SK-N-SH (cell line): ENCODE measurements at regions not wholly inside any gene's neighbourhood (a gene's known extent, or its start where the extent isn't known, plus 50 kb on each side); places are given as distances from the start of the nearest gene placed in this dataset.

Experiments
- CTCF ChIA-PET: fragments of 300-600, 350-600 bp; formaldehyde crosslinking; extraction: SDS; loops from one replicate; lab custom pipeline; 2021; lab: Yijun Ruan, JAX
- POLR2A ChIA-PET: fragments of 350-600 bp; sonication (Branson Sonifier 250); formaldehyde crosslinking; extraction: SDS; loops from one replicate; lab custom pipeline; 2020; ENCODE audit warnings: antibody characterized with exemption, inconsistent platforms; lab: Yijun Ruan, JAX
- DNase-seq: peaks from one replicate; pipeline ENCODE4 v3.0.0; 2012
- H2AFZ ChIP-seq: fragments of 200-600 bp; sonication (generic); 2 replicates; pipeline ENCODE4 v1.8.1; 2016; ENCODE audit warnings: antibody characterized with exemption, mild to moderate bottlenecking, low read depth
- H3F3A ChIP-seq: fragments of 200-600 bp; sonication (generic); replicated peaks from 2 replicates; pipeline ENCODE3; 2016; ENCODE audit warnings: antibody characterized with exemption, mild to moderate bottlenecking; ENCODE audit not compliant: insufficient read depth
- H3K27ac ChIP-seq, 2 experiments: fragments of 200-500 bp in 1 of 2; fragments of 200-600 bp in 1 of 2; sonication (Bioruptor generic) in 1 of 2; sonication (generic), shearing (Covaris generic) in 1 of 2; 2 replicates each; pipeline versions ENCODE4 v1.5.1 to v1.6.1; 2014 to 2016; ENCODE audit warnings: low read depth in 2 of 2, inconsistent platforms in 1 of 2, low read length in 1 of 2, mild to moderate bottlenecking in 1 of 2, mixed read lengths in 1 of 2
- H3K27me3 ChIP-seq: fragments of 200-600 bp; sonication (generic), shearing (Covaris generic); 2 replicates; pipeline ENCODE4 v1.6.1; 2016; ENCODE audit warnings: mixed run types; ENCODE audit not compliant: insufficient read depth
- H3K36me3 ChIP-seq, 2 experiments: fragments of 200-500 bp in 1 of 2; fragments of 200-600 bp in 1 of 2; sonication (Bioruptor generic) in 1 of 2; sonication (generic) in 1 of 2; replicated peaks in 1 of 2; 2 replicates each; pipeline versions ENCODE3 to v1.5.1; 2014 to 2016; ENCODE audit warnings: low read length in 1 of 2, mild to moderate bottlenecking in 1 of 2; ENCODE audit not compliant: insufficient read depth in 2 of 2, control insufficient read depth in 1 of 2
- H3K4me1 ChIP-seq, 2 experiments: fragments of 200-500 bp in 1 of 2; fragments of 200-600 bp in 1 of 2; sonication (Bioruptor generic) in 1 of 2; sonication (generic), shearing (Covaris generic) in 1 of 2; 2 replicates each; pipeline versions ENCODE4 v1.5.1 to v1.6.1; 2014 to 2016; ENCODE audit warnings: low read depth in 1 of 2, low read length in 1 of 2, mixed run types in 1 of 2; ENCODE audit not compliant: insufficient read depth in 2 of 2, control insufficient read depth in 1 of 2
- H3K4me2 ChIP-seq: fragments of 200-600 bp; sonication (generic), shearing (Covaris generic); 2 replicates; pipeline ENCODE4 v1.6.1; 2017; ENCODE audit warnings: mixed run types
- H3K4me3 ChIP-seq, 2 experiments: fragments of 200-500 bp in 1 of 2; fragments of 200-600 bp in 1 of 2; sonication (Bioruptor generic) in 1 of 2; sonication (generic), shearing (Covaris generic) in 1 of 2; 2 replicates each; pipeline versions ENCODE4 v1.5.1 to v1.8.1; 2014 to 2016; ENCODE audit warnings: low read depth in 2 of 2, inconsistent platforms in 1 of 2, low read length in 1 of 2, mild to moderate bottlenecking in 1 of 2, mixed read lengths in 1 of 2, moderate library complexity in 1 of 2
- H3K79me2 ChIP-seq: fragments of 200-600 bp; sonication (generic); 2 replicates; pipeline ENCODE4 v1.8.1; 2017; ENCODE audit warnings: mild to moderate bottlenecking; ENCODE audit not compliant: insufficient read depth
- H3K9ac ChIP-seq: fragments of 200-600 bp; sonication (generic); 2 replicates; pipeline ENCODE4 v1.6.1; 2017; ENCODE audit warnings: mixed run types
- H3K9me2 ChIP-seq: fragments of 200-600 bp; sonication (generic); 2 replicates; pipeline ENCODE4 v1.6.1; 2017; ENCODE audit warnings: mixed run types
- H3K9me3 ChIP-seq: fragments of 200-600 bp; sonication (generic); 2 replicates; pipeline ENCODE4 v1.6.1; 2017; ENCODE audit warnings: mixed run types, mild to moderate bottlenecking, moderate library complexity
- H4K20me1 ChIP-seq: fragments of 200-600 bp; sonication (generic); 2 replicates; pipeline ENCODE4 v1.6.1; 2017; ENCODE audit warnings: mild to moderate bottlenecking, mixed run types; ENCODE audit not compliant: insufficient read depth
- CHD2 ChIP-seq: fragments of 150-350 bp; IDR thresholded peaks from 2 replicates; pipeline ENCODE4 v1.6.1; 2018; ENCODE audit warnings: low read length; ENCODE audit not compliant: partially characterized antibody
- ELF1 ChIP-seq: IDR thresholded peaks from 2 replicates; pipeline ENCODE4 v1.4.0; 2012
- EP300 ChIP-seq, 2 experiments: IDR thresholded peaks; 2 replicates each; pipeline versions ENCODE4 v1.4.0 to v1.6.1; 2012; ENCODE audit warnings: borderline replicate concordance in 1 of 2, low read depth in 1 of 2, low read length in 1 of 2
- EZH2phosphoT487 ChIP-seq: fragments of 200-600 bp; sonication (generic); IDR thresholded peaks from 2 replicates; pipeline ENCODE4 v1.6.1; 2017; ENCODE audit warnings: low read depth, mixed run types, mild to moderate bottlenecking, antibody characterized with exemption, moderate library complexity, borderline replicate concordance
- FOXM1 ChIP-seq: IDR thresholded peaks from 2 replicates; pipeline ENCODE4 v1.4.0; 2012; ENCODE audit warnings: low read depth, mild to moderate bottlenecking
- RAD21 ChIP-seq: IDR thresholded peaks from 2 replicates; pipeline ENCODE4 v1.6.1; 2012; ENCODE audit warnings: mild to moderate bottlenecking, low read length
- RFX5 ChIP-seq: IDR thresholded peaks from 2 replicates; pipeline ENCODE4 v1.6.1; 2012; ENCODE audit warnings: mild to moderate bottlenecking, improper control_type of control experiment, low read length
- RXRA ChIP-seq: IDR thresholded peaks from 2 replicates; pipeline ENCODE4 v1.4.0; 2012; ENCODE audit warnings: low read depth, mild to moderate bottlenecking, borderline replicate concordance
- SMC3 ChIP-seq: IDR thresholded peaks from 2 replicates; pipeline ENCODE4 v1.6.1; 2012; ENCODE audit warnings: low read depth, low read length, improper control_type of control experiment
- TAF1 ChIP-seq: IDR thresholded peaks from 2 replicates; pipeline ENCODE4 v1.6.1; 2012; ENCODE audit warnings: low read depth, mild to moderate bottlenecking, low read length, moderate library complexity, borderline replicate concordance
- TCF12 ChIP-seq: IDR thresholded peaks from 2 replicates; pipeline ENCODE4 v1.4.0; 2012
- WGBS: methylation state at CpG from one replicate; pipeline ENCODE4 v1.1.6; 2017; ENCODE audit warnings: low lambda C conversion rate; 5-methylcytosine and 5-hydroxymethylcytosine counted together
- TF ChIP-seq, protein P1 (sequence below): IDR thresholded peaks from 2 replicates; pipeline ENCODE4; 2012
- TF ChIP-seq, protein P2 (sequence below): IDR thresholded peaks from 2 replicates; pipeline ENCODE4 v1.6.1; 2012; ENCODE audit warnings: mild to moderate bottlenecking, low read depth, low read length, moderate library complexity
- TF ChIP-seq, protein P3 (sequence below): fragments of 150-350 bp; IDR thresholded peaks from 2 replicates; pipeline ENCODE4 v1.6.1; 2016; ENCODE audit warnings: mild to moderate bottlenecking, low read depth, low read length

DNA sequence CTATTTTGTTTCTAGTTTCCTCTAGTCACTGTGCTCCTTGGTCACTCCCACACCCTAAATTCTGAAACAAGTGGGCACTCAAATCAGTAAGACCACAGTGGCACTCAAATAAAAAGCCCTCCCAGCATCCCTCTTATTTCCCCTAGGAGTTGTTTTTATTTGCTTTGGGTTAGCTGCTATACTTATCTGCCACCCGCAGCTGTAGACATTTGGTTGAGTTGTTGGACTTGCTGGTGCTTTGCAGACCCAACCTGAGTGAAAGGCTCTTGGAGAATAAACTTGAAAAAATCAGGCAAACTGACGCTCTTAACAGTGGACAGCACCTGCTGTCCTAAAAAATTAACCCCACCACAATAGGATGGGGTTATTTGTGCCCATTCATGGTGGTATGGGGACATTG, 203.0 kb downstream of the SPATA31A6 start (continued):
- TF ChIP-seq, protein P1, sequence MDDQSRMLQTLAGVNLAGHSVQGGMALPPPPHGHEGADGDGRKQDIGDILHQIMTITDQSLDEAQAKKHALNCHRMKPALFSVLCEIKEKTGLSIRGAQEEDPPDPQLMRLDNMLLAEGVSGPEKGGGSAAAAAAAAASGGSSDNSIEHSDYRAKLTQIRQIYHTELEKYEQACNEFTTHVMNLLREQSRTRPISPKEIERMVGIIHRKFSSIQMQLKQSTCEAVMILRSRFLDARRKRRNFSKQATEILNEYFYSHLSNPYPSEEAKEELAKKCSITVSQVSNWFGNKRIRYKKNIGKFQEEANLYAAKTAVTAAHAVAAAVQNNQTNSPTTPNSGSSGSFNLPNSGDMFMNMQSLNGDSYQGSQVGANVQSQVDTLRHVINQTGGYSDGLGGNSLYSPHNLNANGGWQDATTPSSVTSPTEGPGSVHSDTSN = no peak
- TF ChIP-seq ELF1 (no peak), TCF12 (no peak), CHD2 (no peak), SMC3 (no peak), EZH2phosphoT487 (no peak), EP300 (IDR thresholded peaks at IDR 0.05; ENCODE audit: borderline replicate concordance in 1 of 2, low read depth in 1 of 2, low read length in 1 of 2) (no peak)

DNA sequence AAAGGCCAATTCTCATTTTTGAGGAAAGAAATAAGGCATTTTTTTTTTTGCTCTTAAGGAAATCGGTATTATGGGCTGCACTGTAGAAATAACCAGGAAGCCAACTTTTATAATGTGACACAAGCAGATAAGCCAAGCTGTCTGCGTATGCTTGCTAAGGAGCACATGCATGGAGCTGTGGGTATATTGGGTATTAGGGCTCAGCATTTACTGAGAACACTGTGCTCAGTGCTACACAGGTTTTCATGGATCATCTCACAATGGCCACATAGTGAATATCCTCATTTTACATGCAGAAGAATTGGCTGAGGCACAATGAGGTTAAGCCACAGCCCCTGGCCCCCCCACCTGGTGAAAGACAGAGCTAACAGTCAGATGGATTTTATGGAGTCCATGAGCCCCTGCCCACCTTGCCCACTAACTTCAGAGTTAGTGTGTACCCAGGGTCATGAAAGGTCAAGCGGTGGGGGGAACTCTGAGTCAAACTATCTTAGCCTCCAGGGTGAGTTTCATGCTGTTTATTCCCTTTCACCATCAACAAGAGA, 204.8 kb downstream of the SPATA31A6 start:
- Histone ChIP-seq H3K4me1 (no peaks in the 10 kb centered on the region), H3K9me2 (no peaks in the 10 kb centered on the region), H3K79me2 (no peaks in the 10 kb centered on the region), H3K4me3 (no peak overlapping the region), H3K27me3 (peaks cover 30% of the 10 kb centered on the region; the same call in 1 of the 2 replicates), H3K9me3 (no peaks in the 10 kb centered on the region), H3K36me3 (no peaks in the 10 kb centered on the region), H3F3A (no peaks in the 10 kb centered on the region), H3K9ac (no peak overlapping the region), H2AFZ (no peak overlapping the region), H3K27ac (no peak overlapping the region), H3K4me2 (no peak overlapping the region), H4K20me1 (no peaks in the 10 kb centered on the region)
- TF ChIP-seq TAF1 = no peak
- TF ChIP-seq RXRA = no peak
- TF ChIP-seq FOXM1 = no peak
- TF ChIP-seq, protein P2, sequence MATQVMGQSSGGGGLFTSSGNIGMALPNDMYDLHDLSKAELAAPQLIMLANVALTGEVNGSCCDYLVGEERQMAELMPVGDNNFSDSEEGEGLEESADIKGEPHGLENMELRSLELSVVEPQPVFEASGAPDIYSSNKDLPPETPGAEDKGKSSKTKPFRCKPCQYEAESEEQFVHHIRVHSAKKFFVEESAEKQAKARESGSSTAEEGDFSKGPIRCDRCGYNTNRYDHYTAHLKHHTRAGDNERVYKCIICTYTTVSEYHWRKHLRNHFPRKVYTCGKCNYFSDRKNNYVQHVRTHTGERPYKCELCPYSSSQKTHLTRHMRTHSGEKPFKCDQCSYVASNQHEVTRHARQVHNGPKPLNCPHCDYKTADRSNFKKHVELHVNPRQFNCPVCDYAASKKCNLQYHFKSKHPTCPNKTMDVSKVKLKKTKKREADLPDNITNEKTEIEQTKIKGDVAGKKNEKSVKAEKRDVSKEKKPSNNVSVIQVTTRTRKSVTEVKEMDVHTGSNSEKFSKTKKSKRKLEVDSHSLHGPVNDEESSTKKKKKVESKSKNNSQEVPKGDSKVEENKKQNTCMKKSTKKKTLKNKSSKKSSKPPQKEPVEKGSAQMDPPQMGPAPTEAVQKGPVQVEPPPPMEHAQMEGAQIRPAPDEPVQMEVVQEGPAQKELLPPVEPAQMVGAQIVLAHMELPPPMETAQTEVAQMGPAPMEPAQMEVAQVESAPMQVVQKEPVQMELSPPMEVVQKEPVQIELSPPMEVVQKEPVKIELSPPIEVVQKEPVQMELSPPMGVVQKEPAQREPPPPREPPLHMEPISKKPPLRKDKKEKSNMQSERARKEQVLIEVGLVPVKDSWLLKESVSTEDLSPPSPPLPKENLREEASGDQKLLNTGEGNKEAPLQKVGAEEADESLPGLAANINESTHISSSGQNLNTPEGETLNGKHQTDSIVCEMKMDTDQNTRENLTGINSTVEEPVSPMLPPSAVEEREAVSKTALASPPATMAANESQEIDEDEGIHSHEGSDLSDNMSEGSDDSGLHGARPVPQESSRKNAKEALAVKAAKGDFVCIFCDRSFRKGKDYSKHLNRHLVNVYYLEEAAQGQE = no peak
- no peak for TF ChIP-seq RFX5
- no peak for TF ChIP-seq RAD21
- TF ChIP-seq, protein P3, sequence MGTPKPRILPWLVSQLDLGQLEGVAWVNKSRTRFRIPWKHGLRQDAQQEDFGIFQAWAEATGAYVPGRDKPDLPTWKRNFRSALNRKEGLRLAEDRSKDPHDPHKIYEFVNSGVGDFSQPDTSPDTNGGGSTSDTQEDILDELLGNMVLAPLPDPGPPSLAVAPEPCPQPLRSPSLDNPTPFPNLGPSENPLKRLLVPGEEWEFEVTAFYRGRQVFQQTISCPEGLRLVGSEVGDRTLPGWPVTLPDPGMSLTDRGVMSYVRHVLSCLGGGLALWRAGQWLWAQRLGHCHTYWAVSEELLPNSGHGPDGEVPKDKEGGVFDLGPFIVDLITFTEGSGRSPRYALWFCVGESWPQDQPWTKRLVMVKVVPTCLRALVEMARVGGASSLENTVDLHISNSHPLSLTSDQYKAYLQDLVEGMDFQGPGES = no peak
- ChIA-PET POLR2A (no interaction called here), CTCF (no interaction called here)
- peak; percentile 27 for DNase-seq
- WGBS = 18% methylated on average over 3 of the region's 3 CpGs
